ENCODE measurements at regions not wholly inside any gene's neighbourhood (a gene's known extent, or its start where the extent isn't known, plus 50 kb on each side); places are given as distances from the start of the nearest gene placed in this dataset.

- H3K4me3 ChIP-seq (replicated peaks in 1 of 3; ENCODE audit: low read depth in 2 of 3, low read length in 3 of 3), result no peak overlapping the region
- intact Hi-C loops (cut with micrococcal nuclease), result no loop called here
- H3K36me3 ChIP-seq (replicated peaks in 1 of 2; ENCODE audit: control insufficient read depth in 1 of 2, insufficient read depth in 2 of 2, low read length in 2 of 2), result no peaks in the 10 kb centered on the region
- peaks cover 0 to 4% of the 10 kb centered on the region in 2 donors for H3K9me3 ChIP-seq (replicated peaks in 1 of 2; ENCODE audit: control insufficient read depth in 1 of 2, insufficient read depth in 1 of 2, low read length in 2 of 2)
- H3K36me3 Mint-ChIP-seq, result no peaks in the 10 kb centered on the region
- no peak overlapping the region for H3K4me3 Mint-ChIP-seq
- no peaks in the 10 kb centered on the region for H3K27me3 ChIP-seq (ENCODE audit: control insufficient read depth in 2 of 2, insufficient read depth in 2 of 2, low read length in 2 of 2)
- H3K27ac Mint-ChIP-seq, result no peak overlapping the region
- no peak overlapping the region for H3K4me2 ChIP-seq (replicated peaks; ENCODE audit: extremely low read depth, low read length, poor library complexity, severe bottlenecking)
- no peaks in the 10 kb centered on the region for H3K79me2 ChIP-seq (ENCODE audit: insufficient read depth, low read length)
- no peak for DNase-seq
- no peak overlapping the region for H3K27ac ChIP-seq (ENCODE audit: low read depth in 1 of 2, low read length in 2 of 2)
- no peaks in the 10 kb centered on the region for H3K4me1 ChIP-seq (ENCODE audit: control insufficient read depth in 1 of 2, insufficient read depth in 2 of 2, low read length in 2 of 2)
- no peaks in the 10 kb centered on the region for H3K4me1 Mint-ChIP-seq
- TF ChIP-seq, protein P1, sequence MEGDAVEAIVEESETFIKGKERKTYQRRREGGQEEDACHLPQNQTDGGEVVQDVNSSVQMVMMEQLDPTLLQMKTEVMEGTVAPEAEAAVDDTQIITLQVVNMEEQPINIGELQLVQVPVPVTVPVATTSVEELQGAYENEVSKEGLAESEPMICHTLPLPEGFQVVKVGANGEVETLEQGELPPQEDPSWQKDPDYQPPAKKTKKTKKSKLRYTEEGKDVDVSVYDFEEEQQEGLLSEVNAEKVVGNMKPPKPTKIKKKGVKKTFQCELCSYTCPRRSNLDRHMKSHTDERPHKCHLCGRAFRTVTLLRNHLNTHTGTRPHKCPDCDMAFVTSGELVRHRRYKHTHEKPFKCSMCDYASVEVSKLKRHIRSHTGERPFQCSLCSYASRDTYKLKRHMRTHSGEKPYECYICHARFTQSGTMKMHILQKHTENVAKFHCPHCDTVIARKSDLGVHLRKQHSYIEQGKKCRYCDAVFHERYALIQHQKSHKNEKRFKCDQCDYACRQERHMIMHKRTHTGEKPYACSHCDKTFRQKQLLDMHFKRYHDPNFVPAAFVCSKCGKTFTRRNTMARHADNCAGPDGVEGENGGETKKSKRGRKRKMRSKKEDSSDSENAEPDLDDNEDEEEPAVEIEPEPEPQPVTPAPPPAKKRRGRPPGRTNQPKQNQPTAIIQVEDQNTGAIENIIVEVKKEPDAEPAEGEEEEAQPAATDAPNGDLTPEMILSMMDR (IDR thresholded peaks at IDR 0.05), result no peak
- peaks cover 0 to 10% (median 5%) of the 10 kb centered on the region in 7 donors for H3K9me3 Mint-ChIP-seq
- H3K27me3 Mint-ChIP-seq (ENCODE audit: low read depth in 3 of 3), result peaks cover 0 to 3% (median 0%) of the 10 kb centered on the region in 3 donors
- H3K9ac ChIP-seq (ENCODE audit: insufficient read depth, low read length, poor library complexity, severe bottlenecking), result no peak overlapping the region
- no peaks in the 10 kb centered on the region for H4K20me1 ChIP-seq (ENCODE audit: insufficient read depth, low read length)
- H2AFZ ChIP-seq (ENCODE audit: insufficient read depth, low read depth, low read length, poor library complexity, severe bottlenecking), result no peak overlapping the region
These were observed 174.3 kb upstream of the TENM3 start for GRCh38 chr4:182068920-182069319.

DNA sequence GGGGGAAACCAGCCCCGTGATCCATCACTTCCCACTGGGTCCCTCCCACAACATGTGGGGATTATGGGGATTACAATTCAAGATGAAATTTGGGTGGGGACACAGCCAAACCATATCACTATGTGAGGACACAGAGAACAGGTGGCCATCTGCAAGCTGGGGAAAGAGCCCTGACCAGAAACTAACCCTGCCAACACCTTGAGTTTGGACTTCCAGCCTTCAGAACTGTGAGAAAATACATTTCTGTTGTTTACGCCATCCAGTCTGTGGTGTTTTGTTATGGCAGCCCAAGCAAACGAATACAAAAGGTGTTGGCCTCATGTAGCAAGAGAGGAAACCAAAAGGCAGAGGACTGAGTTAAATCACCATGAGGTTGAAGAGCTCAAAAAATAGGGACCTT, 169.9 kb upstream of the TENM3 start:
- TF ChIP-seq, protein P1 (IDR thresholded peaks at IDR 0.05), result no peak
- no peak overlapping the region for H3K4me3 ChIP-seq (replicated peaks in 1 of 3; ENCODE audit: low read depth in 2 of 3, low read length in 3 of 3)
- no peak overlapping the region for H3K27ac ChIP-seq (ENCODE audit: low read depth in 1 of 2, low read length in 2 of 2)
- Mint-ChIP-seq H3K4me1 (no peaks in the 10 kb centered on the region), H3K36me3 (no peaks in the 10 kb centered on the region), H3K27ac (no peak overlapping the region), H3K9me3 (peaks cover 0 to 9% (median 5%) of the 10 kb centered on the region in 7 donors), H3K27me3 (ENCODE audit: low read depth in 3 of 3) (peaks cover 0 to 2% (median 1%) of the 10 kb centered on the region in 3 donors), H3K4me3 (no peak overlapping the region)
- H4K20me1 ChIP-seq (ENCODE audit: insufficient read depth, low read length), result no peaks in the 10 kb centered on the region
- peaks cover 0 to 6% of the 10 kb centered on the region in 2 donors for H3K9me3 ChIP-seq (replicated peaks in 1 of 2; ENCODE audit: control insufficient read depth in 1 of 2, insufficient read depth in 1 of 2, low read length in 2 of 2)
- intact Hi-C loops (cut with micrococcal nuclease), result no loop called here
- no peaks in the 10 kb centered on the region for H3K4me1 ChIP-seq (ENCODE audit: control insufficient read depth in 1 of 2, insufficient read depth in 2 of 2, low read length in 2 of 2)
- no peaks in the 10 kb centered on the region for H3K36me3 ChIP-seq (replicated peaks in 1 of 2; ENCODE audit: control insufficient read depth in 1 of 2, insufficient read depth in 2 of 2, low read length in 2 of 2)
- no peak overlapping the region for H3K4me2 ChIP-seq (replicated peaks; ENCODE audit: extremely low read depth, low read length, poor library complexity, severe bottlenecking)
- H3K9ac ChIP-seq (ENCODE audit: insufficient read depth, low read length, poor library complexity, severe bottlenecking), result no peak overlapping the region
- DNase-seq, result no peak
- no peak overlapping the region for H2AFZ ChIP-seq (ENCODE audit: insufficient read depth, low read depth, low read length, poor library complexity, severe bottlenecking)
- no peaks in the 10 kb centered on the region for H3K27me3 ChIP-seq (ENCODE audit: control insufficient read depth in 2 of 2, insufficient read depth in 2 of 2, low read length in 2 of 2)
- WGBS (ENCODE audit: insufficient coverage), result 90% methylated on average over 2 of the region's 3 CpGs
- H3K79me2 ChIP-seq (ENCODE audit: insufficient read depth, low read length), result no peaks in the 10 kb centered on the region

Measured in CD14-positive monocyte (primary cell).